ENCODE measurements at regions not wholly inside any gene's neighbourhood (a gene's known extent, or its start where the extent isn't known, plus 50 kb on each side); places are given as distances from the start of the nearest gene placed in this dataset.

GRCh38 chr2:56576001-56576400 lies 392.2 kb downstream of the CCDC85A start:
- Histone ChIP-seq H3K4me3 (ENCODE audit: low read length in 3 of 3) (no peak overlapping the region), H3K9ac (ENCODE audit: low read length in 3 of 3) (no peak overlapping the region), H3K36me3 (ENCODE audit: control insufficient read depth in 2 of 3, insufficient read depth in 3 of 3, low read length in 3 of 3) (no peaks in the 10 kb centered on the region), H3K4me1 (ENCODE audit: control insufficient read depth in 2 of 3, insufficient read depth in 2 of 3, low read depth in 1 of 3, low read length in 3 of 3) (no peaks in the 10 kb centered on the region), H3K27ac (ENCODE audit: low read depth in 2 of 2, low read length in 2 of 2) (no peak overlapping the region), H3K27me3 (ENCODE audit: control insufficient read depth, insufficient read depth, low read length) (no peaks in the 10 kb centered on the region), H3K9me3 (ENCODE audit: control insufficient read depth in 2 of 3, insufficient read depth in 1 of 3, low read length in 3 of 3) (no peaks in the 10 kb centered on the region)
- intact Hi-C loops (cut with DNase I), result no loop called here
- TF ChIP-seq CTCF (IDR thresholded peaks at IDR 0.05; ENCODE audit: borderline replicate concordance, extremely low read depth, insufficient read depth), result no peak
- no peak for FAIRE-seq
- DNase-seq, result no peak

- no peak overlapping the region for H3K27ac ChIP-seq (ENCODE audit: low read depth in 2 of 2, low read length in 2 of 2)
- DNase-seq (no peak), FAIRE-seq (no peak)
- no peak overlapping the region for H3K9ac ChIP-seq (ENCODE audit: low read length in 3 of 3)
- H3K4me3 ChIP-seq (ENCODE audit: low read length in 3 of 3), result no peak overlapping the region
- TF ChIP-seq CTCF (IDR thresholded peaks at IDR 0.05; ENCODE audit: borderline replicate concordance, extremely low read depth, insufficient read depth), result no peak
- H3K36me3 ChIP-seq (ENCODE audit: control insufficient read depth in 2 of 3, insufficient read depth in 3 of 3, low read length in 3 of 3), result no peaks in the 10 kb centered on the region
- no peaks in the 10 kb centered on the region for H3K4me1 ChIP-seq (ENCODE audit: control insufficient read depth in 2 of 3, insufficient read depth in 2 of 3, low read depth in 1 of 3, low read length in 3 of 3)
- intact Hi-C loops (cut with DNase I), result no loop called here
- no peaks in the 10 kb centered on the region for H3K9me3 ChIP-seq (ENCODE audit: control insufficient read depth in 2 of 3, insufficient read depth in 1 of 3, low read length in 3 of 3)
- no peaks in the 10 kb centered on the region for H3K27me3 ChIP-seq (ENCODE audit: control insufficient read depth, insufficient read depth, low read length)
These were observed 396.5 kb downstream of the CCDC85A start for GRCh38 chr2:56580242-56580641.

DNA sequence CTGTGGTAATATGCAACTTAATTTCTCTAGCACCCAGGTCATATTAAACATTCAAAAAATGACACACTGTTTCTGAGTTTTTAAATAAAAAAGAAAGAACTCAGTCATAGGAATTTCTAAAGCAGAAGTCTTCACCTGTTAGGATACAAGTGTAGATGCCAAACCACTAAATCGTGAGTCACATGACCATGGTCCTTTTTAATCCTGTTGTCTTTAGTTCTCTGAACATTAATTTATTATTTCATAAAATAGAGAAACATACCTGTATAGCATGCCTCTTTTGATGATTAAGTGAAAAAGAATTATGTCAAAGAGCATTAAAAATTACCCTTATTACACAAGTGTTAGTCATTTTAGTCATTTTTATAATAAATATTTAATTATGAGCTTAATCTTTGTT lies 398.8 kb downstream of the CCDC85A start:
- no peak for FAIRE-seq
- Histone ChIP-seq H3K27ac (ENCODE audit: low read depth in 2 of 2, low read length in 2 of 2) (no peak overlapping the region), H3K9ac (ENCODE audit: low read length in 3 of 3) (no peak overlapping the region), H3K4me1 (ENCODE audit: control insufficient read depth in 2 of 3, insufficient read depth in 2 of 3, low read depth in 1 of 3, low read length in 3 of 3) (no peaks in the 10 kb centered on the region), H3K9me3 (ENCODE audit: control insufficient read depth in 2 of 3, insufficient read depth in 1 of 3, low read length in 3 of 3) (no peaks in the 10 kb centered on the region), H3K36me3 (ENCODE audit: control insufficient read depth in 2 of 3, insufficient read depth in 3 of 3, low read length in 3 of 3) (no peaks in the 10 kb centered on the region), H3K27me3 (ENCODE audit: control insufficient read depth, insufficient read depth, low read length) (no peaks in the 10 kb centered on the region), H3K4me3 (ENCODE audit: low read length in 3 of 3) (no peak overlapping the region)
- intact Hi-C loops (cut with DNase I), result no loop called here
- TF ChIP-seq CTCF (IDR thresholded peaks at IDR 0.05; ENCODE audit: borderline replicate concordance, extremely low read depth, insufficient read depth), result no peak
- no peak for DNase-seq

- Histone ChIP-seq H3K9me3 (ENCODE audit: control insufficient read depth in 2 of 3, insufficient read depth in 1 of 3, low read length in 3 of 3) (no peaks in the 10 kb centered on the region), H3K9ac (ENCODE audit: low read length in 3 of 3) (no peak overlapping the region), H3K27me3 (ENCODE audit: control insufficient read depth, insufficient read depth, low read length) (no peaks in the 10 kb centered on the region), H3K36me3 (ENCODE audit: control insufficient read depth in 2 of 3, insufficient read depth in 3 of 3, low read length in 3 of 3) (no peaks in the 10 kb centered on the region), H3K27ac (ENCODE audit: low read depth in 2 of 2, low read length in 2 of 2) (no peak overlapping the region), H3K4me3 (ENCODE audit: low read length in 3 of 3) (no peak overlapping the region), H3K4me1 (ENCODE audit: control insufficient read depth in 2 of 3, insufficient read depth in 2 of 3, low read depth in 1 of 3, low read length in 3 of 3) (no peaks in the 10 kb centered on the region)
- DNase-seq (no peak), FAIRE-seq (no peak)
- TF ChIP-seq CTCF (IDR thresholded peaks at IDR 0.05; ENCODE audit: borderline replicate concordance, extremely low read depth, insufficient read depth), result no peak
- intact Hi-C loops (cut with DNase I), result no loop called here
These were observed 400.1 kb downstream of the CCDC85A start for GRCh38 chr2:56583796-56584315.

All from kidney (tissue), 13 donors.